22Rv1 (cell line): ENCODE measurements at regions not wholly inside any gene's neighbourhood (a gene's known extent, or its start where the extent isn't known, plus 50 kb on each side); places are given as distances from the start of the nearest gene placed in this dataset.

Experiments used
- ZFX ChIP-seq: fragments of 450-650 bp; IDR thresholded peaks from 2 replicates; pipeline ENCODE4 v1.6.1; 2017; ENCODE audit warnings: antibody characterized with exemption, borderline replicate concordance
- TF ChIP-seq, protein P1 (sequence below): fragments of 450-650 bp; IDR thresholded peaks from 2 replicates; pipeline ENCODE4 v1.5.1; 2017; ENCODE audit warnings: mild to moderate bottlenecking

DNA sequence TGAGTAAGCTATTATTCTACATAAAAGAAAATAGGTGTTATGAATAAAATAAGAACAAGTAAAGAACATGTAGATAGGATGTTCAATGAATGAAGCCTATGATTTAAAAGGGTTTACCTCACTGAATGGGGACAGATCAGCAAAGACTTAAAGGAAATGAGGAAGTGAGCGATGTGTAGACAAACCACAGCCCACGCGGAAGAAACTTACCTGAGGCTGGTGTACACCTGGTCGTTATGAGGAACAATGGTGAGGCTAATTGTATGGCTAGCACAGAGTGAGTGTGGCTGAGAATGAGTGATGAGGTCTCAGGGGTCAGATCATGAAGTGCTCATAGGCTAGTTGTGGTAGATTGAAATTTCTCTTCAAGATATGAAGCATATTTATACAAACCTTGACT lies 221.7 kb downstream of the ALG10B start:
- TF ChIP-seq, protein P1, sequence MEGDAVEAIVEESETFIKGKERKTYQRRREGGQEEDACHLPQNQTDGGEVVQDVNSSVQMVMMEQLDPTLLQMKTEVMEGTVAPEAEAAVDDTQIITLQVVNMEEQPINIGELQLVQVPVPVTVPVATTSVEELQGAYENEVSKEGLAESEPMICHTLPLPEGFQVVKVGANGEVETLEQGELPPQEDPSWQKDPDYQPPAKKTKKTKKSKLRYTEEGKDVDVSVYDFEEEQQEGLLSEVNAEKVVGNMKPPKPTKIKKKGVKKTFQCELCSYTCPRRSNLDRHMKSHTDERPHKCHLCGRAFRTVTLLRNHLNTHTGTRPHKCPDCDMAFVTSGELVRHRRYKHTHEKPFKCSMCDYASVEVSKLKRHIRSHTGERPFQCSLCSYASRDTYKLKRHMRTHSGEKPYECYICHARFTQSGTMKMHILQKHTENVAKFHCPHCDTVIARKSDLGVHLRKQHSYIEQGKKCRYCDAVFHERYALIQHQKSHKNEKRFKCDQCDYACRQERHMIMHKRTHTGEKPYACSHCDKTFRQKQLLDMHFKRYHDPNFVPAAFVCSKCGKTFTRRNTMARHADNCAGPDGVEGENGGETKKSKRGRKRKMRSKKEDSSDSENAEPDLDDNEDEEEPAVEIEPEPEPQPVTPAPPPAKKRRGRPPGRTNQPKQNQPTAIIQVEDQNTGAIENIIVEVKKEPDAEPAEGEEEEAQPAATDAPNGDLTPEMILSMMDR, result no peak
- no peak for TF ChIP-seq ZFX
